ENCODE measurements at regions not wholly inside any gene's neighbourhood (a gene's known extent, or its start where the extent isn't known, plus 50 kb on each side); places are given as distances from the start of the nearest gene placed in this dataset.

DNA sequence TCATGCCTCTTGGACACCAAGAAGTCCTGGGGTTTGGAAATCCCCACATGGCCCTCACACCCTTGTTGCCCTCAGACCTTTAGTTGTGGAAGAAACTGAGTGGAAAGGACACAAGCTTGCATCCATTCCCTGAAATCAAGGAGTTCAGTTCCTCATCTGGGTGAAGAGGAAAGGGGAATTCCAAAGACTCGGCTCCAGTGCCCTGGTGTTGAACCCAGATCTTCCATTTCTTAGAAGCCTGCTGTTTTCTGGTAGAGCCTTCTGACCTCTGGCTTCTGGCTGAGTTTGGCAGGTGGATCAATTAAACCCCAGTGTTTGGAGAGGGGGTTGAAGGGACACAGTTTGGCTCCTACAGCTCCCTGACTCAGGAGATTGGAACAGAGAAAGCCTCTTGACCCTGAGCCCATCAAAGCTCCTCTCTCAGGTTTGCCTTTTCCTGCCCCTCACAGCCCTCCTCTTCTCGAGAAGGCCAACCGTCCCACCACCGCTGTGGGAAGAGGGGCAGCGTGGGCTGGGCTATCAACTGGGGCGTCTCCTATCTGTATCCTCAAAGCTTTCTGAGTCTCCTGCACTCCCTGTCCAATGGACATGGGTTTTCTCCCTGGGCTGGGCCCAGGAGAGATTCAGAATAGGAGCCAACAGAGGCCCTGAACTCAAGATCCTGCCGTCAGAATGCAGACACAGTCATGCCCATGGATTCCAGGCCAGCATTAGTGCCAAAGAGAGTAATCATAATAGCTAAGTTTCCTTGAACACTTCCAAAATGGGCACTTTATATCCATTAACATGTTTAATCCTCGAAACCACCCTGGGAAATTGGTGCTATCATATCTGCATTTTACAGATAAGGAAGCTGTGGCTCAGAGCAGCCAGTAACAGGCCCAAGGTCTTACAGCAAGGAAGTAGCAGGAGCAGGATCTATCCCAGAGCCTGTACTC lies 146.2 kb downstream of the VEGFA start:
- no peak for DNase-seq

DNA sequence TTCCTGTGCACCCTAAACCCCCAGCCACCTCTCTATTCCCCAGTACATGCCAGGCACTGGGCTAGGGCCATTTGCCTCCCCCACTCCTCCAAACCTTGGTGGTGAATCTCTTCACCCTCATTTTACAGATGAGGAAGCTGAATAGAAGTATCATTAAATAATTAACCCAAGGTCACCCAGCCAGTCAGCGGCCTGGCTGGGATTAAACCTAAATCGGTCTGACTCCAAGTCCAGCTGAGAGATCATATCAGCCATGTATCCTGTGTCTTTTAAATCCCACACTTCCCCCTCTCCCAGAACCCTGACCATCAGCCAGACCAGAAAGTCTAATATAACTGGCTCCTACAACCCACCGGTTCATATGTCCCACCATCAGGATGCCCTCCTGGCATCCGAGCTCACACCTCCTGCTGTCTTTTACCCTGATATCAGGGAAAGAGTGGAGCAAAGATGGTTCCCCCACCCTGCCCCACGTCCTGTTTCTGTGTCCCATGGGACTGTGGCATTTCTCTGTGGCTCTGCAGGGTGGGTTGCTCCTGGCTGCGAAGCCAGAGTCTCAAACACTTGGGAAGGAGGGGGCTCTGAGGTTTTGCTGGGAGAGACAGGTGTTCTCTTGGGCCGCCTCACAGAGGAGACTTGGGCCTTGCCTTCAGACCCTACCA lies 145.3 kb downstream of the VEGFA start:
- DNase-seq: no peak

DNA sequence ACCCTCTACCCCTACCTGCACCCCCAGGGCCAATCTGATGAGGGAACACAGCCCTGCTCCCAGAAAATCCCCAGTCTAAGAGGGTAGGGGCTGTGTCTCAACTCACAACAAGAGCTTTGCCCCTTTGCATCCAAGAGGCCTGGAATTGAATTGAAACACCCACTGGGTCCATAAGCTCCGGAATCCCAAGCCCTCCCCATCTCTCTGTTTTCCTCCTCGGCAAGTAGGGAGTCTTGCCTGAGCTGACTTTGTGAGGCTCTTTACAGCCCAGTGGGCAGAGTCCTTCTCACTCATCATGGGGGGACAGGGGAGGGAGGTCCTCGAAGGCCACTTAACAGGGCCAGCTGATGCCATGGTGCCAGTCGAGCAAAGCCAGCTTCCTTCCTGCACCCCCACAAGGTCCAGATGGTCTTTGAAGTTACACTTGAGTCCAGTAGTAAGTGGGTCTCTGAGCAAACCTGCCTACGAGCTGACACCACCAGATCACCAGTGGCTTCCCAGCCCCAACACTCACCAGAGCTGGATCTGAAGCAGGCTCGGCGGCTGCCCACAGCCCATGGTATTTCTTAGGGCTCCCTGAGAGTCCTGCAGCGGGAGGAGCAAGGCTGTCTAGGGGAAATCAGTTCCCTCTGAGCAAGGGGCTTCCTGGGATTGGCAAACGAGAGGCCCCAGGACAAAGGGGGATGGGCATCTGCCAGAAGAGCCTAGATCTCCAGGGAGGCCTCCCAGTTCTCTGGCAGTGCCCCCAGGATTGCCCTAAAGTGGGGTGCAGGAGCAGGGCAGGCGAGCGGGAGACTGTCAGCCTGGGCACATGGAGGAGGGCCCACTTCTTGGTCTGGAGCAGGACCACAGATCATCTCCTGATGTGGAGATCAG lies 144.5 kb downstream of the VEGFA start:
- DNase-seq: no peak

DNA sequence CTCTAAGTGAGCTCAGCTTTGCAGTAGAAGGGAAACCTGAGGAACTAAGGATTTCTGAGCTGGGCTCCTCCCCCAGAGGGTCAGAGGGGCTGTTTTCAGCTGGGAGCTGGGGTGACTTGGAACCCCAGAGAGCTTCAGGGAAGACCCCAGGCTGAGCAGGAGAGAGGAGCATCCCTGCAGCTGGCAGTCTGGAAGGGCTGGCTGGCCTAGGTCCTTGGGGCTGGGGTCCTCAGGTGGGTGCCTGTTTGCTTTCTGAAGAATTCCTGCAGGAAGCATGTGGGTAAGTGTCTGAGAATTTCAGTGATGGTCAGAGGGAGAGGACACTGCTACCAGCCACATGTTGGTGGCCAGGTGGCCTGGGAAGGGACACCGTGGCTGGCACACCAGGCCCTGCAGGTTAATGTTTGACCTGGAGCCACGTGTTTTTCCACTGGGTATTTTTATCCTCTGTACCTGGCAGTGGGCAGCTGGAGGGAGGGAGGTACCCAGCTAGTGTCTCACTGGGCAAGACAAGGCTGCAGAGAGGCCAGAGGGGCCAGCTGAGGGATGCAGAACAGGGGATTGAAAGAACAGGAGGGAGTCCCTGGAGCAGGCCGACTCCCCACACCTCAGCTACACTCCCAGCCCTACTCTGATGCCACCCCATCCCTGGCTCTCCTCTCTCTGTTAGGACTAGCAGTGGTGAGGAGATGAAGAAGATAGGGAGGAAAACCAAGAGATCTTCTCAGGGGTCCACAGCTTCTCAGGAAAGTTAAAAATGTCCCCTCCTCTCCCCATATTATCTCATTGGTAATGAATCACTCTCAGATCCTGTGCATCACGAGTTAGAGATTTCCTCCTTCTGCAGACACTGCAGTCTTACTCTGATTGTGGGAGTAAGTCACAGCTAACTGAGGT lies 143.6 kb downstream of the VEGFA start:
- DNase-seq: no peak

DNA sequence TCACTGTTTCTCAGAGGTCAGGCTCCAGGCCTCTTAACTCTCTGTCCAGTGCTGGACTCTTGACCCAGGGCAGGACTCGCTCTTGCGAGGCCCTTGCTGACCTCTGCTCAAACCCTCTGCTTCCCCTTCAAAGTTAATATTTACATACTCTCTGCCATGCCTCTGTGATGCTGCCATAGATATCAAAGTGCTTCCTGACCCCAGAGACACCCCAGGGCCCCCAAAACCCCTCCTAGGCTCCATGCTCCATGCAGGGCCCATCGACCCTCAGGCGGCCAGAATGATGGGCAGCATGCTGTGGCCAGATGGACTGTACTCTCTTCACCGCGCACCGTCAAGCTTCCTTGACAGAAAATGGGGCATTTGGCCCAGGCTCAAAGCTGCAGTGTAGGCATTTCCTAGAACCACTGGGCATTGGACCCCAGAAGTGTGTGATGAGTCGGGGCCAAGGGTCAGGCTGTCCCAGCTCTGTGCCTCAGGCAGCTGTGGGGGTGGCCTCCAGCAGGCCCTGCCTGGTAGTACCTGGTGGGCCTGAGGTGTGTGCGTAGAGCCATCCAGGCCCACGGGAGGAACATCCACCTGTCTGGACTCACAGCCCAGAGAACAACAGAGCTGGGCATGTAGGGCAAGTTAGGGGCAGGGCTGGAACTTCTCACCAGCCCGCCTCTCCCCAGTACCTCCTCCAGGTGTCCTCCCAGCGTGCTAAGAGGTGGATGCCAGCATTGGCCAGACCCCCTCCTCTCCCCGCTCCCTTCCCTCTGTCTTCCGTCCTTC lies 142.8 kb downstream of the VEGFA start:
- no peak for DNase-seq

DNA sequence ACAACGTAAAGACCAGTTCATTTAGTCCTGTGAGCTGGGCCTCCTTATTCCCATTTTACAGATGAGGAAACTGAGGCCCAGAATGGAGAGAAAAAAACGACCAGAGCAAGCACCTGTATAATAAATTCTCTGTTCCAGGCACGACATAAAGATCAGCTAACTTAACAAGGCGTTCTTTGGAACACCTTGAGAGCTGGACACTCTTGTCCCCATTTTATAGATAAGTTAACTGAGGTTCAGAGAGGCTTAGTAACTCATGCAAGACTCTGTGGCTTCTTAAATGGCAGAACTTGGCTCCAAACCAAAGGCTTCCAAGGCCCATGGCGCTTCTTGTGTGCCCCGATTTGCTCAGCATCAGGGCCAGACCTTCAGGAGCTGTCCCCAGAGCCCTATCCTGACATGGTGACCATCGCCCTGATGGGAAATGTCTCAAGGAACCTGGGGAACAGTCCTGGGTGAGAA lies 142.1 kb downstream of the VEGFA start:
- DNase-seq: no peak

DNA sequence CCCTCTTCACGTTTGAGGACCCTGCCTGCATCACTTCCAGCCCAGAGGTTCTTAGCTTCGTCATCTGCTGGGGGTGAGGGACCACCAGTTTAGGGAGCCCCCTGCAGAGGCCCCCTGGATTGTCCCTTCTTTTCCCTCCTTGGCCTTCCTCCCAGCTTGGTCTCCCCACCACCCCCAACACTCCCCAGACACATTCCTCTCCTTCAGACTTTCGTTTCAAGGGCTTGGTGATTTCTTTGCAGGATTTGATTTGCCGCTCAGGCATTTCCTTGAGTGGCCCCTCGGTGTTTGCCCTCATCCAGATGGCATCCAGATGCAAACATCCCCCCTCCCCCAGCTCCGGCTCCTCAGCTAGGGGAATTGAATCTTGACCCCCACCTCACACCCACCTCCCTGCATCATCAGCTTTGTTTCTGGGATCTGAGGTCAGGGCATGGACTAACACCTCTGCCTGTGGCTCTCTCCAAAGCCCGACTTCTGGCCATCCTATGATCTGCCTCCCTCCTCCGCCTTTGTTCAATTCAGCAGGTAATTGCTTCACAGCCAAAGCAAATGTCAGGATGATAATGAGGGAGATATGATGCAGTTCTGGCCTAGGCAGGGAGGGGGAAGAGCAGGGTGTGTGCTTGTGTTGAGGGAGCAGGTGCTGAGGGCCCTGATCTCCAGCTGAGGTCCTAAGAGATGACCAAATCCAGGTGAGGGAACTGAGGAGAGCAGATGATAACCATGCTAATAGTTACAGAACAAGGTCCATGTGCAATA lies 141.5 kb downstream of the VEGFA start:
- DNase-seq: no peak

DNA sequence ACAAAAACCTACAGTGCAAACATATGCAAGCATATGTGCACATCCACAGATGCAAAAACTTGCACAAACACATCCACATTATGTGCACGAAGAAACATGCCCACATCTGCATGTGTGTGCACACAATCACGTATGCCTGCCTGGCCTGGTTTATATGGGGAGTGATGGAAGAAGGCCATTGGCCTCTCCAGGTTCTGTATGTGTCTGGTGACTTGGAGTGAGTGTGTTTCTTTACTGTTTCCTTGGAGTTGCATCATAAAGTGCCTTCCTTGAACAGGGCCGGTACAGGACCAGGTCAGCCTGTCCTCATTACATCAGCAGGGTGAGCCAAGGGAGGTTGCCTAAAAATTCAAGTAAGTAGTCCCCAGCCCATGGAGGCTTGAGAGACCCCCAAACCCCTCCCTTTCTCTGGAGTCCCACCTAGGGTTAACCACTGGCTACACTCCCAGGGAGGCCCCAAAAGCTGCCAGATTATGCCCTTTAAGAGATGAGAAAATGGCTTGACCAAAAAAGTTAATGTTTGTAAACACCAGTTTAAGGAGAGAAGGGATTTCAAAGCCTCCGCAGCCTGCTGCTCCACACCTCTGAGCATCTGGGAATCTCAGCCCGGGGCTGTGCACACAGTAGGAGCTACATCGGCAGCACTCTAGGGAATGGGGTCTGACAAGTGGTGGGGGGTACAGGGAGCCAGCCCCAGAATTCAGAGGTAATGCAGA lies 140.8 kb downstream of the VEGFA start:
- no peak for DNase-seq

DNA sequence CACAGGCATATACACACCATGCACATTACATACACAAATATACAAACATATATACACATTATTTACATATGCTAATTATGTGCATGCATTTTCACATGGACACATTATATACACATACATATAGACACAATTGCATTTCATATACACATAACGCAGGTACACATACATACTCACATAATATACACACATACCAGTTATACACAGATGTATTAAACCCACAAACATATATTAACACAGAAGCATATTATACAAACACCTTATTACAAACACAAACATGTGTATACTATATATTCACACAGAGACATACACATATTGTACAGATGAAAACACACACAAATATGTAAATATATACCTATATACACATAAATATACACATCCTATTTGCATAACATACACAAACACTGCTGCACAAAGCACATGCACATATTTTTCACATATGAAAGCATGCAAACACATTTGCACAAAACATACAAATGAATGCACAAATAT lies 140.2 kb downstream of the VEGFA start:
- DNase-seq: no peak

DNA sequence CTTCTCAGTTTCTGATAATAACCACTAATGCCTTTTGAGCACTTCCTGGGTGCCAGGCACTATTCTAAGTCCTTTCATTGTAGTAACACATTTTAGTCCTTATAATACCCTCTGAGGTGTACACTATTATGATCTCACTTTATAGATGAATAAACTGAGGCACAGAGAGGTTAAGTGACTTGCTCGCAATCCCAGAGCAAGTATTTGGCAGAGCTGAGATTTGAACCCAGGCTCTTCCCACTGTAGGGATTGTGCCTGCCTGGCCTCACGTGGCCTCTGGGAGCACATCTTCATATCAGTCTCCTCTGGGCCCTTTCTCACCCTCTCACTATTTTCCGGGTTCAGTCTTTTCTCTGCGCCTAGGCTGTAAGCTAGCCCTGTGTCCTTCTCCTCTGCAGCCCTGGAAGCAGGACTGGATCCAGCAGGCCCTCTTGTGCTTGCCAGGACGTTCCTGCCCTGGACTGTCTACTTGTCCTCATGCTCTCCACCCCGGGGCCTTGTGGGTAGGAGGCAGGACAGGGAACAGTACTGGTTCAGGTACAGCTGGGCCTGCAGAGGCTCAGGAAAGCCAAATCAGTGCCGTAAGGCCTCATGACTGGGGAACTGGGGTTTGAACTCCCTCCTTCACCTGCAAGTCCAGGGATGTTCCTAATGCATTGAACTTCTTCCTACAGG lies 139.6 kb downstream of the VEGFA start:
- DNase-seq: no peak

DNA sequence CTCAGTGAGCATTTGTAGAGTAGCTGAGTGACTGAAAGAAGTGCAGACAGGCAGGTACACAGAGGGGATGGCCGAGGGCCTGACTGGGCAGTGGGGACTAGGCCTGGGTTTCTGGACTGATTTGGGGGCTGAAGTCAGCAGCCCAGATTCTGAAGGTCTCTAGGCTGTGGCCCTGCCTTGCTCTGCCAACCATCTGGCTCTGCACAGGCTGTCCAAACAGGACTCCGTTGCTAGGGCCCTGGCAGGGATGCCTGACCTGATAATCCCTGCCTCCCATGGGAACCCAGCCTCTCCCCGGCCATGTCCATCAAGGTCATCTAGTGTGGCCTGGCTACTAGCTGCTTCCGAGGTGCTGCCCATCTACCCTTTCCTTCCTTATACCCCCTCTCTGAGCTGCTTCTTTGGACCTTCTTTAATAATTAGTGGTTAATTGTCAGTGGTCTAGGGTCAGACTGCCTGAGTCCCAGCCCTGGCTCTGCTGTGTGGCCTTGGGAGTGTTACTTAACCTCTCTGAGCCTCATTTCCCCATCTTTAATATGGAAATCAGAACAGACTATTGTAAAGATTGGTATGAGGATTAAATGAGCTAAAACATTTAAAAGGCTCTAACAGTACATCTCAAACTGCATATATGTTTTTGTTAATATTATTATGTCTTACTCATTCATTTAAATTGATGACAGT lies 137.9 kb downstream of the VEGFA start:
- no peak for DNase-seq

DNA sequence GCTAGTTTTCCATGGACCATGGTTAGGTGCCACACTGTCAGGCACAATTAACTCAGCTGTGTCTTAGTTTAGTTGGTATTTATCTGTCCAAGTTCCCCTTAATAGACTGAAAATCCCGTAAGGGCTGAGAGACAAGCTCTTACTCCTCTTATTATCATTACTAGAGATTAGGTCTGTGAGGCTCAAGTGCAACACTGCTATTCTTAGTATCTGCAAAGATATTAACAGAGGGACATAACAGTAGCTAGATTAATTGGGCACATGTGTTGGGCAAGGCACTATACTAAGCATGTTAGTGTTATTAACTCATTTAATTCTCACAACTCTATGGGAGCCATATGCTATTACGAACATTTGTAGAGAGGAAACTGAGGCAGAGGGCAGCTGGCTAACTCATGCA lies 137.3 kb downstream of the VEGFA start:
- DNase-seq: no peak

DNA sequence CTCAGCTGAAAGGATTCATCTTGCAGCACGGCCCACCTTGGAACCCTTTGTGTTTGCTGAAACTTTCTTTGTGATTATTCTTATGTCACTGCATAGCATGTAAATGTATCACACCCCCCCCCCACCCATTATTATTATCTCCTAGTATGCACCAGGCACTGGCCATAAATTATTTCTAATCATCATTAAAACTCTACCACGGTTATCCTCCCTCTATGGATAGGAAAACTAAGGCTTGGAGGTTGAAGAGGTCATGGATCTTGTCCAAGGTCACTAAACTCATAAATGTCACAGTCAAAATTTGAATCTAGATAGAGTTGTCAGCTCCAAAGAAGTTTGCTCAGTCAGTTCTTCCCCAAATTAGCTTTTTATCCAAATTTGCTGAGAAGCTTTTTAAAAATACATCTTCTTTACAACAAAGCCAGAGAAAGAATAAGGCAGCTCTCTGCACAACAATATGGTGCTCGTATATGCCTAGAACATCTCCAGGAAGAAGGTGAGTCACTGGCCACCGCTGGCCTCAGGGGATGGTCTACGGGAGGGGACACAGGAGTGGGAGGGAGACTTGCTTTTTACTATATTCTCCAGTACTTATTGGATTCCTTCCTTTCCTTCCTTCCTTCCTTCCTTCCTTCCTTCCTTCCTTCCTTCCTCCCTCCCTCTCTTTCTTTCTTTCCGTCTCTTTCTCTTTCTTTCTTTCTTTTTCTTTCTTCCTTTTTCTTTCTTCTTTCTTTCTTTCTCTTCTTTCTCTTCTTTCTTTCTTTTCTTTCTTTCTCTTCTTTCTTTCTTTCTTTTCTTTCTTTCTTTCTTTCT lies 134.5 kb downstream of the VEGFA start:
- no peak for DNase-seq

DNA sequence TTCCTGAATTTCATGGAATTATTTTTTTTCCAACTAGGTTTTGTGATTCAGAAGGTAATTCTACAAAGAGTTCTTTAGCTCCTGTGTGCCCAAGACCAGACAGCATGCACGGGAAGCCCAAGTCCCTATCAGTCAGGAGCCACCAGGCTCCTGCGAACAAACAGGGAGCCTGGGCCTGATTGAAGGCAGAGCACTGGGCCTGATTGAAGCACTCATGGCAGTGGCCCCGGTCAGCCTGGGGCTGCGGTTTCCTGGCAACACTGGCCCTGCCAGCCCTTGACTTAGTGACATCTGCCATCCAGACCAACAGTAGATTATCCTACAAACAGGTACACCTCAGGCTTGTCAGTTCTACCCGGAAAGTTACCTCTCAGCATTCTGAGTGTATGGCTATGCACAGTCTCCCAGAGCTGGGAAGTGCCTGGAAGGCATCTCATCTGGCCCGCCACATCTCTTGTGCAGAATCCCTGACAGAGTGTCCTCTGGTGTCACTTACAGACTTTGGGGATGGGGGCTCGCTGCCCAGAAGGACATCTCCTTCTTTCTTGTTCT lies 133.8 kb downstream of the VEGFA start:
- DNase-seq: no peak

DNA sequence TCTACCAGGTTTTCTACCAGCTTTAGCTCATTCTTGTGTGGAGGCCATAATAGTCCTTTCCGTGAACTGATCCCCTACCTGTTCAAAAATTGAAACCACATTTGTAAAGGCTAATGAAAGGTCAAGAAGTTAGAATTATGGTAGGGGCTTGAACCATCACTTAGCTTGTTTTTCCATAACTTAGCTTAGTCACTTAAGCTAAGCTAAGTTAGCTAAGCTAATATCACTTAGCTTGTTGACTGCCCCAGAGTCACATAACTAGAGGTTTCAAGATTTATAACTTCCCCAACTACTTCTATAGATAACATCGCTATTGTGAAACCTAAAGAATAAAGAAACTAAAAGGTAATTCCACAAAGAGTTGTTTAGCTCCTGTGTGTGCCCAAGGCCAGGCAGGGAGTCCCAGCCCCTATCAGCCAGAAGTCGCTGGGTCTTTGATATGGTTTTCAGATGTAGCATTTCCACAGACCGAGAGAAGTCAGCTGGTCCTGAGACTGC lies 131.8 kb downstream of the VEGFA start:
- DNase-seq: no peak

DNA sequence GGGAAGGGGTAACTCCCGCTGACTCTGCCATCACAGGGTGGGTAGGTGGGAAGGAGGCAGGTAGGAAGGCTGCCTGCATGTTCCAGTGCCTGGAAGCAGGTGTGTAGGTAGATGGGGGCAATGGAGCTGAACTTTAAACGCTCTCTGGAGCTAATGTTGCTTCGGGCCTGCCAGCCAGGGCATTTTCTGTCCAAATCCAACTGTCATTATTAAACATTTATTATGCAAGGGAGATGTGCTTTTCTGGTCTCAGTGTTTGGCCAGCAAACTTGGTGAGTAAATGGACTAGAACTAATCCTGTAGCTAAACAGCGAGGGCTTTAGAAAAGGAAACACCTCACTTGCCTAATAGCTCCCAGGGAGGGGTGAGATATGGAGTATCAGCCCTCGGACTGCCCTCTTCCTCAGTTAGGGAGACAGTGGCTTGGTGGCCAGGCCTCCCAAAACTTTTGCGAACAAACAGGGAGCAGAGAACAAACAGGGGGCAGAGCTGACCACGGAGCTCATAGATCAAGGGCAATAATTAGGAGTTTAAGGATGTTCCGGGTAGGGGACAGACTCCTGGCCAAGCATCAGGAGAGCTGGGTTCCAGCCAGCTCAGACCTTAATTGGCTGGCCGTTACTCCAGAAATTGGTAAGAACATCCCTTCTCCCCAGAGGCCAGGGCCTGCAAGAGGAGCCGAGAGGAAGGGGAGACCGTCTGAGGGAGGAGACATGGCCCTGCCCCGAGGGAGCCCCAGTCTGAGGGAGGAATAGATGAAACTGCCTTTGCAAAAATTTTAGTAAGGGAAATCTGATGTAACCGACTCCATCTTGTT lies 131.1 kb downstream of the VEGFA start:
- DNase-seq: no peak
